ENCODE measurements at regions not wholly inside any gene's neighbourhood (a gene's known extent, or its start where the extent isn't known, plus 50 kb on each side); places are given as distances from the start of the nearest gene placed in this dataset.
A peak's percentile ranks its signal among the peaks of the same experiment; 100 is the strongest.

DNA sequence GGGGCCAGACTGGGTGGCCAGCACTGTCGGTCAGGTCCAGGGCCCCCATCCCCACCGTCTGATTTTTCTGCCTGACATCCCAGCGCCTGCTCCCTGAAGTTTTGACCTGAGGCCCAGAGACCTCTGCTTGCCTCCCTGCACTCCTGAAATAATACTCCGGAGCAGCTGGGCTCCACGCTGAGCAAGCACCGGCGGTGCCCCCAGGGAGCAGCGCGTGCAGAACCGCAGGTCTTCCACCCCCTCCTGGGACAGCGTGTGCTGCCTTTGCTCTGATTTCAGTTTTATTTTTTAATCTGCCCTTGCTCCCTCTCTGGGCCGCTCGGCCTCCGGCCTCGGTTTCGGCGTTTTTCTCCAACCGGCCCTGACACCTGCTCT lies 132.4 kb upstream of the GSE1 start:
- no peak for DNase-seq (ENCODE audit: low spot score)
- intact Hi-C loops (cut with DNase I), result no loop called here
- ATAC-seq, result peak; percentile 32

DNA sequence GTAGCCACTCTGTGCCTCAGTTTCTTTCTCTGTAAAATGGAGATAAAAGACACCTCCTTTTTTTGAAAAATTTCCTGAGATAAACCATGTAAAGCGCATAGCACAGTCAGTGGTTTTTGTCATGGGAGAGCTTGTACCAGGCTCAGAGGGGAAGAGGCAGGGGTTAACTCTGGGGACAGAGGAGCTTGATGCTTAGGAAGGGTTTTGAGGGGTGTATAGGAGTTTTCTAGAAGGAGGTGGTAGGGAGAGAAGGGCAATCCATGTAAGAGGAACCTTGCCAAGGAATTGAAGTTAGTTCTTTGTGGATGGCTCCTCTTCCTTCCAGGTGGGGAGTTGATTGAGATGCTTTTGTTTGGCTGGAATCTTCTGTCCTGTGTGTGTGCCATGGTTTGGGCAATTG lies 131.9 kb upstream of the GSE1 start:
- ATAC-seq (no peak), DNase-seq (ENCODE audit: low spot score) (no peak)
- intact Hi-C loops (cut with DNase I), result no loop called here

DNA sequence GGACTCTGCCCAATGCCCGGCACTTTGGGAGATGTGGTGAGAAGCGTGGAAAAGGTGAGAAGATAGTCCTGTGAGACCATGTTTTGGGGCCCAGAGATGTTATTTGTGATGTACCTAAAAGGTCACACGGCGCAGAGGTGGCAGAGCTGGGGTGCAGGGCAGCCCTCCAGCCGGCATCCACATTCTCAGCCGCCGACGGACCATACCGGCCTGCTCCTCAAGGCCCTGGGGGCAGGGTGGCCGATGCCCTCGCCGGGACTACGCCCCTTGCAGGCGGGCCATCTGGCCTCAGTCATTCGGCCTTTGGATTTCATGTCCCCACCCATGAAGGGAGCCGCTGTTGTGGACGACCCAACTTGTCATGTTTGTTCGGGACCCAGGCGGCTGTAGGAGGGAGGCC lies 131.4 kb upstream of the GSE1 start:
- DNase-seq (ENCODE audit: low spot score) (no peak), ATAC-seq (no peak)
- intact Hi-C loops (cut with DNase I), result no loop called here

GRCh38 chr16:85483424-85483823 lies 129.7 kb upstream of the GSE1 start:
- DNase-seq (ENCODE audit: low spot score) (no peak), ATAC-seq (no peak)
- intact Hi-C loops (cut with DNase I), result no loop called here

GRCh38 chr16:85484347-85485300 lies 128.5 kb upstream of the GSE1 start:
- intact Hi-C loops (cut with DNase I), result no loop called here
- no peak for DNase-seq (ENCODE audit: low spot score)
- no peak for ATAC-seq

DNA sequence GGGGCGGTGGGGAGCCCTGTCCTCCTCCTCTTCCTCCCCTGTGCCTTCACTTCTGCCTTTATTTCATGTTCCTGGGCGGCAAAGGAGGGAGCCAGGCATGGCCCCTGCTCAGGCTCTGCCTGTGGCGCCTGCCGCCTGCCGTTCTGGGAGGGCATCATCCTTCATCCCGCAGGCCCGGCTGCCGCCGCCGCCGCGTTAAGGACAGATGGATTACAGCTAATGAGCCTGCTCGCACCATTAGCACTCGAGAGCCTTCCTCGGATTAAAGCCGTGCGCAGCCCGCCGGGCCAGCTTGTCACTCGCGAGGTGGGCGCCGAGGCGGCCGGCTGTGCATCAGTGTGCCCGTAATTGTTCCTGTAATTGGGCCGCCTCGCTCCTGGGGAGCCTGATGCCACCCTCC lies 127.7 kb upstream of the GSE1 start:
- intact Hi-C loops (cut with DNase I), result no loop called here
- DNase-seq (ENCODE audit: low spot score) (no peak), ATAC-seq (no peak)

DNA sequence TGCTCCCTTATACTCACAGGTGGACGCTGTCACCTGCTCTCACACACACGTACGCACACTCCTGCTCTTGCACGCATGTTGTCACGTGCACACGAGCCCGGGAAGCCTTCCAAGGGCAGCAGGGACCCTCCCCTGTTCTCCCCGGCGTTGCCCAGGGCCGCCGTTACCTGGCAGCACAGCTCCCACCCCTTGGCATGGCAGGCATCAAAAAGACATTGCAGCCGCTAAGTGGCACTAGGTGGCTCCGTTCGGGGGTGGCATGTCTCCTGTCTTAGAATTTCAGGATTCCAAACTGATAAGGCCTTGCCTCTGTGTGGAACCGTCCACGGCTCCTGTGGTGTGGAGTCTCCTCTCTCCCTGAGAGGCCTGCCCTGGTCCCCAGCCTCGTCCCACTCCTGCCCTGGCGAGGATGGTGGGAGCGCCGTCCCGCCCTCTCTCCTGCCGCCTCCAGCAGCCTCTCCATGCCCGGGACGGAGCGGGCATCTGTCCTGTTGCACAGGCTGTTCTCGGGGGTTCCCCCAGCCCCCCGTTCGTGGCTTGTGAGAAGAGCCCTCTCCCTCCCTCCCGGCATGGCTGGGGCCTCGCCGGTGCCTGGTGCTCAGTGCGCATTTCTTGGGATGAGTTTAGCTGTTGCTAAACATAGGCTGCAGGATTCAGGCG lies 126.7 kb upstream of the GSE1 start:
- intact Hi-C loops (cut with DNase I), result no loop called here
- ATAC-seq, result no peak
- no peak for DNase-seq (ENCODE audit: low spot score)

DNA sequence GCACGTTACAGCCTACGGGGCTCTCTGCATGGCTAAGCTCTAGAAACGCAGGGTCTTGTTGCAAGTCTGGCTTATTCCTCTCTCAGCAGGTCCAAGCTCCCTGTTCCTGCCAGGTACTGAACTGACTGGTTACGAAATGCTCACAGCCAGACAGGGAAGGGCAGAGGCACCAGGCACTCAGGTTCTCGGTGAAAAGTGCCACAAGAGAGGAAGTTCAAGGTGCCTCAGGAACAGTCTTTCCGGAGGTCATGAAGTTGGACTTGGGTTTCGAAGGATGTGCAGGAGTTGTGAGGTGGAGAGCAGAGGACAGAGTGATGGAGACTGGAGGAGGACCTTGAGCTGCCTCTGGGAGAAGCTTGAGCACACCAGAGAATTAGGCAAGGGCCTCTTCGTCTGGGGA lies 124.7 kb upstream of the GSE1 start:
- intact Hi-C loops (cut with DNase I), result no loop called here
- DNase-seq (ENCODE audit: low spot score) (no peak), ATAC-seq (no peak)

DNA sequence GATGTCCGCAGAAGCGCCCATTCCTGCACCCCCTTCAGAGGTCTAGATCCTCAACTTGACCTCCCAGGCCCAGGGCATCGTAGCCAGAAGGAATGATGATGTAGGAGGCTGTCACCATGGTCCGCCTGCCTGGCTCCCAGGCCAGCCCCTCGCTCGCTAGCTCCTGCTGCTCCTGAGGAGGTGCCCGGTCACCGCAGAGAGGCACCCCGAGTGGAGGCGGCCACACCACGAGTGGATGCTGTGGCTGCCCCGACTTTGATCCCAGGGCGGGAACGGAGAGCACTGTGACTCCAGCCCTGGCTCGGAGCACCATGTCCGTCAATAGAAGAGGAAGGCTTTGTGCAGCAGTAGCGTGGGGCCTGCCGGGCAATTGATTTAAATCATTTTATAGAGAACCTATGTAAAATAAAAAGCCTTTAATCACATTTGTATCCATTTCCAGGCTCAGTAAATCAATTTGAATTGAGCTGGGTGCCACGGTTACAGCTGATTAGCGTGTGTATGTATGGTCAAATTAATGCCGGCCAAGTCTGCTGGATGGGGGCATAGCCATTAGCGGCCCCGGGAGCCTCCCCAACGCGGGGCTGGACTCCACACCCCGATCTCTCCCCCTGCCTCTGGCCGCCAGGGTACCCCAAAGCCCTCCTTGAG lies 122.6 kb upstream of the GSE1 start:
- ATAC-seq (no peak), DNase-seq (ENCODE audit: low spot score) (no peak)
- intact Hi-C loops (cut with DNase I), result no loop called here

DNA sequence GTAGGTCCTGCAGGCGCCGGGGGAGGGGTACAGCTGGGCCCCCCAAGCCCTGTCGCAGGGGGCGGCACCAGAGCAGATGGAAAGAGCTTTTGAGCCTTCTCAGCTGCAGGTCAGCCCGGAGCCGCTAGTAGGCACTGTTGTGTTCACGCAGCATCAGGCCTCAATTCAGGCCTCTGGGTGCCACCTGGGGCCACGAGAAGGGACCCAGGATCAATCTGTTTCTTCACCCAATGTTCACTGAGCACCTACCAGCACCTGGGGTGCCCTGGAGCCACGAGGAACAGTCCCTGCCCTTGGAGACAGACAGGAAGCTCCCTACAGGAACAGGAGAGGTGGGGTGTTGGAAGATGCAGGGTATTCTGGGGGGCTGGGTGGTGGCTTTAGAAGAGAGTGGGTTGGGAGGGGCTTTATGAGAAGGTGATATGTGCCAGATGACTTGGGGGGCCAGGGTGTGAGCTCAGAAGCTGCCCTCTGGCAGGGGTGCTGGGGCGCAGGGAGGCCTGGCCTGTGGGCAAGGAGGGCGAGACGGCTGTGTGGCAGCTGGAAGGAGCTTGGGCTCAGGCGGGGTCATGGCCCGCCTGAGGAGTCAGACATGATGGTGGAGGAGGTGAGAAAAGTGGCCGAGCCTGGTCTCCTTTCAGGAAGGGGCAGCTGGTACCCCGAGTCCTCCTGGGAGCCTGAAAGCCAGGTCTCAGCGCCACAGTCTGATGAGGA lies 121.9 kb upstream of the GSE1 start:
- ATAC-seq (no peak), DNase-seq (ENCODE audit: low spot score) (no peak)
- intact Hi-C loops (cut with DNase I), result no loop called here

DNA sequence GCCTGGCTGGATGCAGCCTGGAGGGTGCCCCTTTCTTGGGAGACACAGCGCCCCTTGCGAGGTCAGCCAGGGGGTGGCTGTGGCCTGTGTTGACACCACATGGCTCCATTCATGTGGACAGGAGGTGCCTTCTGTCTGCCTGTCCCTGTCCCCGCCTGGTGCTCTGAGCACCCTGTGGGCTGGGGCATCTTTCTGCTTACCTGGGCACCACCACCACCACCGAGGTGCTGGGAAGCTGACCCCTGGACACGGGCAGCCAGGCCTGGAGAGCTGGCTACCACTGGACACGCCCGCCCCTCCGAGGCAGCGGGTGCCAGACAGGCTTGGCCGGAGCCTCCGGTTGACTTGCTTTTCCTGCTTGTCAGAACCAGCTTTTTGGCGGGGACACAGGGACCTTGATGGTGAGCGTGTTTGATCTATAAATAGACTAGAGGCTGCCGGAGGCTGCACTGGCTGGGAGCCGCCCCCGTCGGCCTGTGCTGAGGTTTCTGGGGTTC lies 121.3 kb upstream of the GSE1 start:
- intact Hi-C loops (cut with DNase I), result no loop called here
- no peak for DNase-seq (ENCODE audit: low spot score)
- ATAC-seq, result peak; percentile 45

- intact Hi-C loops (cut with DNase I), result no loop called here
- DNase-seq (ENCODE audit: low spot score) (no peak), ATAC-seq (no peak)
Observed at GRCh38 chr16:85492295-85492864, 120.7 kb upstream of the GSE1 start.

DNA sequence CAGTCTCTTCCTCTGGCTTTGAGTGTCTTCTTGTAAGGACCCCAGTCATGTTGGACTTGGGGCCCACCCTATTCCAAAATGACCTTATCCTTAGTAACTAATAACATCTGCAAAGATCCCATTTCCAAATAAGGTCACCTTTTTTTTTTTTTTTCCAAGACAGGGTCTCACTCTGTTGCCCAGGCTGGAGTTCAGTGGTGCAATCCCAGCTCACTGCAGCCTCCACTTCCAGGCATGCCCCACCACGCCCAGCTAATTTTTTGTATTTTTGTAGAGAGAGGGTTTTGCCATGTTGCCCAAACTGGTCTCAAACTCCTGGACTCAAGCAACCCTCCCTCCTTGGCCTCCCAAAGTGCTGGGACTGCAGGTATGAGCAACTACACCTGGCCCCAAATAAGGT lies 118.8 kb upstream of the GSE1 start:
- ATAC-seq (no peak), DNase-seq (ENCODE audit: low spot score) (no peak)

DNA sequence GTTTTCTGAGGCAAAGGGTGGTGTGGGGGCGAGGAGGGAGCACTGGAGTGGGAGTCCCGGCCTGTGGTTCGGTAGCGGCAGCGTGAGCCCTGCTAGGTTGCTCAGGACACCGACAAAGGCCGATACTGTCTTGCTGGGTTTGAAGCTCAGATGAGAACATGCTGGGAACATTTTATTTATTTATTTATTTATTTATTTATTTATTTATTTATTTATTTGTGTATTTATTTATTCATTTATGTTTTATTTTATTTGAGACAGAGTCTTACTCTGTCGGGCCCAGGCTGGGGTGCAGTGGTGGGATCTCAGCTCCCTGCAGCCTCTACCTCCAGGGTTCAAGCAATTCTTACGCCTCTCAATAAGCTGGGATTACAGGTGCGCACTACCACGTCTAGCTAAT lies 117.9 kb upstream of the GSE1 start:
- intact Hi-C loops (cut with DNase I), result no loop called here
- DNase-seq (ENCODE audit: low spot score) (no peak), ATAC-seq (no peak)

More for the DNA sequence above, 118.8 kb upstream of the GSE1 start:
- intact Hi-C loops (cut with DNase I), result no loop called here

DNA sequence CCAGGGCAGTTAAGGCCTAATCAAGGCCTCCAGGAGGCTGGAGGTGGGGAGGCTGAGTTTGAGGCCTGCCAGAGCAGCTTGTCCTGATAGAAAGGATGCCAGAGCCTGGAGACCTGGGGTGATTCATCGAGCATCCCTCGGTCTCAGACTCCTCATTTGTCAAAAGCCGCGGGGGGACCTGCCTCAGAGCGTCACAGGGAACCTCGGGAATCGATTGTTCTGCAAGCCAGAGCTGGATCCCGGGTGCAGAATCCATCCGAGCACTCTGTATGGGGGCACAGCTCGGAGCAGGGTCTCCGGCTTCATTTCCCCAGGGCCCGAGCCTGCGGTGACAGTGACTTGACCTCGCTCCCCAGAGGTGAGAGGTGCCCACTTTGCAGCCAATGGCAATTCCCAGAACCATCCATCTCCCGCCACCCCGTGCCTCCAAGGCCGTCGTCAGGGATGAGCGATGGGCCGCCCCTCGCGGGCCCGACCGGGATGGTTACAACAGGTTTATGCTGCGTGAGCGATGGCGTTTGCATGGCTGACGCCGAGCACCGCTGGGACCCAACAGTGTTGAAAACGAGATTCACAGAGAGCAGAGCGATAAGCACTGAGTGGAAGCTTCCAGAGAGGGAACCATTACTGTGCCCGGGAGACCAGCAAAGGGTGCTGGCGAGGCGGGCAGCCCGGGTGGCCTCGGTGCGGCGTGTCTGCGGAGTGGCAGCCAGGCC lies 117.1 kb upstream of the GSE1 start:
- no peak for ATAC-seq
- DNase-seq (ENCODE audit: low spot score), result no peak
- intact Hi-C loops (cut with DNase I), result no loop called here

GRCh38 chr16:85497622-85498314 lies 115.4 kb upstream of the GSE1 start:
- no peak for DNase-seq (ENCODE audit: low spot score)
- no peak for ATAC-seq
- intact Hi-C loops (cut with DNase I), result no loop called here

DNA sequence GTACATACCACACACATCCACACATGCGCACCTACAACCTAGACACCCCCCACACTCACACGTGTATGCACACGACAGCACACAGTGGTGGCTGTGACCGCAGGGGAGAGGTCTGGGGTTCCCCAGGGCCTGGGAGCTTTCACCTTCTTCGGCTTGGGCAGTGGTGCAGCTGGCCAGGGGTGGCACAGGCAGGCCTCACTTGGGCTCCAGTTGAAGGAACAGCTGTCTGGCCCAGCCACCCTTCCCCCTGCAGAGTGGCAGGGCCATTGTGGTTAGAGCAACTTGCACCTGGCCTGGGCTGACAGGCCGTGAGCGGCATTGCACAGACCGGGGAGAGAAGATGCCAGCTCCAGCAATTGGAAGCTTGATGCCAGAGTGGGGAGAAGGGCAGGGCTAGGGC lies 114.5 kb upstream of the GSE1 start:
- DNase-seq (ENCODE audit: low spot score) (no peak), ATAC-seq (no peak)
- intact Hi-C loops (cut with DNase I), result no loop called here

DNA sequence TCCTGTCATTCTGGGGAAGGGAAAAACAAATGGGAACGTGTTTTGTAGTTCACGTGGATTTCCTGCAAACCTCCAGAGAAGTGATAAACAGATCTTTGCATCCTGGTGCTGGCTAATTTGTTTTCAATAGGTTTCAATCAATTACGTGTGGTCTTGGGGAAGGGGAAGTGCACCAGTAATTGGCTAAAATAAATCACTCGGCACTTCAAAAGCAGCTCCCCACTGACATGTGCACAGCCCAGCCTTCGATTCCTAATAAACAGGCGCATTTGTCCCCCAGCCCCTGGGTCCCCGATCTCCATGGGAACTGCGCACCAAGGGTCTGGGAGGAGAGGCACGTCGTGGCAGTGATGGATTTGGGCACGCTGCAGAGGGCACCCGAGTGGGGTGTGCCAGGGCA lies 112.9 kb upstream of the GSE1 start:
- no peak for DNase-seq (ENCODE audit: low spot score)
- intact Hi-C loops (cut with DNase I), result no loop called here
- no peak for ATAC-seq
